H9 (cell line): ENCODE measurements at regions not wholly inside any gene's neighbourhood (a gene's known extent, or its start where the extent isn't known, plus 50 kb on each side); places are given as distances from the start of the nearest gene placed in this dataset.

Experiments used
- DNase-seq: peaks from one replicate; pipeline ENCODE4 v3.0.0-alpha.2; 2017
- H2AFZ ChIP-seq: one replicate; pipeline ENCODE4 v1.6.1; 2013; ENCODE audit warnings: mild to moderate bottlenecking, low read length, control low read depth, moderate library complexity
- H2AK5ac ChIP-seq: 2 replicates; pipeline ENCODE4 v1.6.1; 2013; ENCODE audit warnings: low read length, control low read depth, mixed read lengths; ENCODE audit not compliant: insufficient read length
- H2BK120ac ChIP-seq: one replicate; pipeline ENCODE4 v1.6.1; 2013; ENCODE audit warnings: low read depth, mild to moderate bottlenecking, low read length, control low read depth, inconsistent platforms; ENCODE audit not compliant: poor library complexity, severe bottlenecking
- H2BK12ac ChIP-seq: 2 replicates; pipeline ENCODE4 v1.6.1; 2013; ENCODE audit warnings: low read length, control low read depth, mixed read lengths, low read depth; ENCODE audit not compliant: insufficient read length
- H2BK15ac ChIP-seq: 2 replicates; pipeline ENCODE4 v1.6.1; 2013; ENCODE audit warnings: low read depth, low read length, control low read depth
- H2BK20ac ChIP-seq: one replicate; pipeline ENCODE4 v1.6.1; 2013; ENCODE audit warnings: low read depth, mild to moderate bottlenecking, low read length, control low read depth, inconsistent platforms; ENCODE audit not compliant: poor library complexity, severe bottlenecking
- H2BK5ac ChIP-seq: 2 replicates; pipeline ENCODE4 v1.6.1; 2013; ENCODE audit warnings: low read length, control low read depth, mixed read lengths; ENCODE audit not compliant: insufficient read length
- H3K14ac ChIP-seq: 2 replicates; pipeline ENCODE4 v1.6.1; 2013; ENCODE audit warnings: low read length, control low read depth; ENCODE audit not compliant: insufficient read depth
- H3K18ac ChIP-seq: 2 replicates; pipeline ENCODE4 v1.6.1; 2013; ENCODE audit warnings: low read depth, mild to moderate bottlenecking, mixed read lengths, low read length, control low read depth; ENCODE audit not compliant: insufficient read length
- H3K23ac ChIP-seq: 2 replicates; pipeline ENCODE4 v1.6.1; 2013; ENCODE audit warnings: low read length, control low read depth, mixed read lengths, low read depth; ENCODE audit not compliant: insufficient read length
- H3K23me2 ChIP-seq: 2 replicates; pipeline ENCODE4 v1.6.1; 2013; ENCODE audit warnings: low read depth, mild to moderate bottlenecking, mixed read lengths, low read length, control low read depth; ENCODE audit not compliant: insufficient read length, poor library complexity, severe bottlenecking
- H3K27ac ChIP-seq: 2 replicates; pipeline ENCODE4 v1.5.1; 2013; ENCODE audit warnings: low read length, control low read depth, mixed read lengths, low read depth; ENCODE audit not compliant: insufficient read length
- H3K27me3 ChIP-seq: 2 replicates; pipeline ENCODE4 v1.6.1; 2013; ENCODE audit warnings: low read length, control low read depth, inconsistent platforms; ENCODE audit not compliant: insufficient read depth
- H3K4ac ChIP-seq: 2 replicates; pipeline ENCODE4 v1.6.1; 2013; ENCODE audit warnings: low read depth, mild to moderate bottlenecking, control low read depth, inconsistent platforms, low read length, moderate library complexity
- H3K4me1 ChIP-seq: 2 replicates; pipeline ENCODE4 v1.6.1; 2013; ENCODE audit warnings: low read length, control low read depth, inconsistent platforms; ENCODE audit not compliant: insufficient read depth
- H3K4me2 ChIP-seq: 2 replicates; pipeline ENCODE4 v1.6.1; 2013; ENCODE audit warnings: low read length, control low read depth, mixed read lengths; ENCODE audit not compliant: insufficient read length, insufficient read depth
- H3K56ac ChIP-seq: 2 replicates; pipeline ENCODE4 v1.6.1; 2013; ENCODE audit warnings: low read depth, mild to moderate bottlenecking, mixed read lengths, low read length, control low read depth; ENCODE audit not compliant: insufficient read length
- H3K79me1 ChIP-seq: 2 replicates; pipeline ENCODE4 v1.6.1; 2013; ENCODE audit warnings: low read depth, mild to moderate bottlenecking, moderate library complexity, low read length, control low read depth, inconsistent platforms; ENCODE audit not compliant: insufficient read depth, poor library complexity, severe bottlenecking
- H3K79me2 ChIP-seq: 2 replicates; pipeline ENCODE4 v1.6.1; 2013; ENCODE audit warnings: low read length, control low read depth, inconsistent platforms; ENCODE audit not compliant: insufficient read depth
- H3K9ac ChIP-seq: 2 replicates; pipeline ENCODE4 v1.6.1; 2013; ENCODE audit warnings: low read length, control low read depth, mixed read lengths; ENCODE audit not compliant: insufficient read length; ENCODE audit errors: extremely low read depth
- H3K9me3 ChIP-seq: one replicate; pipeline ENCODE4 v1.6.1; 2013; ENCODE audit warnings: low read depth, low read length, inconsistent platforms; ENCODE audit not compliant: control insufficient read depth
- H3T11ph ChIP-seq: one replicate; pipeline ENCODE4 v1.6.1; 2013; ENCODE audit warnings: mild to moderate bottlenecking, low read length, control low read depth, inconsistent platforms
- H4K20me1 ChIP-seq: one replicate; pipeline ENCODE4 v1.6.1; 2013; ENCODE audit not compliant: control insufficient read depth, insufficient read length, insufficient read depth
- H4K5ac ChIP-seq: 2 replicates; pipeline ENCODE4 v1.6.1; 2013; ENCODE audit warnings: low read depth, mild to moderate bottlenecking, mixed read lengths, low read length, control low read depth; ENCODE audit not compliant: insufficient read length
- H4K8ac ChIP-seq: replicated peaks from 2 replicates; pipeline ENCODE4 v1.6.1; 2013; ENCODE audit warnings: low read length, control low read depth, mixed read lengths, low read depth; ENCODE audit not compliant: insufficient read length
- H4K91ac ChIP-seq: 2 replicates; pipeline ENCODE4 v1.6.1; 2013; ENCODE audit warnings: low read depth, mild to moderate bottlenecking, moderate library complexity, mixed read lengths, low read length, control low read depth; ENCODE audit not compliant: insufficient read length
- H3K27ac Mint-ChIP-seq, 3 experiments: 2 replicates in 2 of 3; 3 replicates in 1 of 3; pipeline ENCODE4 v1.8.0; 2020 to 2021; ENCODE audit warnings: mixed read lengths in 3 of 3, mild to moderate bottlenecking in 1 of 3, moderate library complexity in 1 of 3
- H3K27me3 Mint-ChIP-seq: 2 replicates; pipeline ENCODE4 v1.8.0; 2021; ENCODE audit warnings: low read depth, mild to moderate bottlenecking, moderate library complexity, mixed read lengths
- H3K36me3 Mint-ChIP-seq, 3 experiments: 2 replicates in 2 of 3; 3 replicates in 1 of 3; pipeline ENCODE4 v1.8.0; 2020 to 2021; ENCODE audit warnings: low read depth in 3 of 3, mixed read lengths in 3 of 3; ENCODE audit not compliant: insufficient read depth in 1 of 3
- H3K4me1 Mint-ChIP-seq, 2 experiments: 2 replicates each; pipeline ENCODE4 v1.8.0; 2020; ENCODE audit warnings: mixed read lengths in 2 of 2
- H3K4me3 Mint-ChIP-seq, 2 experiments: 2 replicates in 1 of 2; 3 replicates in 1 of 2; pipeline ENCODE4 v1.8.0; 2020 to 2021; ENCODE audit warnings: mild to moderate bottlenecking in 2 of 2, mixed read lengths in 2 of 2, moderate library complexity in 1 of 2
- H3K9me3 Mint-ChIP-seq, 2 experiments: 2 replicates in 1 of 2; 3 replicates in 1 of 2; pipeline ENCODE4 v1.8.0; 2020; ENCODE audit warnings: mild to moderate bottlenecking in 2 of 2, mixed read lengths in 2 of 2, moderate library complexity in 1 of 2
- CTCF ChIP-seq: fragments of 200-600 bp; sonication (generic); conservative IDR thresholded peaks from 3 replicates; pipeline ENCODE4 v1.8.0; 2021; ENCODE audit warnings: antibody characterized with exemption, mild to moderate bottlenecking
- WGBS: extraction: QIAGEN DNeasy Blood & Tissue Kit; methylation state at CpG from one replicate; pipeline ENCODE4 v1.1.7; 2013; ENCODE audit warnings: missing lambda C conversion rate, low lambda C conversion rate, mixed read lengths; ENCODE audit not compliant: insufficient read length; ENCODE audit errors: extremely low coverage; 5-methylcytosine and 5-hydroxymethylcytosine counted together

- no peak overlapping the region for H3K9ac ChIP-seq
- no peak overlapping the region for H2BK15ac ChIP-seq
- Mint-ChIP-seq H3K4me1 (peaks cover 73 to 74% of the 10 kb centered on the region in 2 experiments), H3K4me3 (no peak overlapping the region), H3K36me3 (peaks cover 2 to 9% (median 3%) of the 10 kb centered on the region in 3 experiments; a peak in 3 of 7 replicates), H3K9me3 (peaks cover 3 to 14% of the 10 kb centered on the region in 2 experiments; a peak in 4 of 5 replicates), H3K27me3 (peaks cover 2% of the 10 kb centered on the region; the same call in 1 of the 2 replicates), H3K27ac (no peak overlapping the region; a peak in 1 of 7 replicates)
- no peak overlapping the region for H2BK120ac ChIP-seq
- H4K91ac ChIP-seq = no peak overlapping the region
- peaks cover 7% of the 10 kb centered on the region; the same call in 1 of the 2 replicates for H3K4me1 ChIP-seq
- no peak overlapping the region for H3K4ac ChIP-seq
- TF ChIP-seq CTCF = no peak
- no peak overlapping the region for H2AK5ac ChIP-seq
- H3K18ac ChIP-seq = no peak overlapping the region
- no peak overlapping the region for H3K23ac ChIP-seq
- H3K79me1 ChIP-seq = no peaks in the 10 kb centered on the region
- H3K23me2 ChIP-seq = no peaks in the 10 kb centered on the region
- H3K14ac ChIP-seq = no peak overlapping the region
- H3K4me2 ChIP-seq = no peak overlapping the region
- no peak overlapping the region for H2BK12ac ChIP-seq
- H3K27ac ChIP-seq = no peak overlapping the region
- no peak overlapping the region for H2BK5ac ChIP-seq
- no peaks in the 10 kb centered on the region for H3K27me3 ChIP-seq
- no peak overlapping the region for H4K5ac ChIP-seq
- no peaks in the 10 kb centered on the region for H4K20me1 ChIP-seq
- no peaks in the 10 kb centered on the region for H3K79me2 ChIP-seq
- H3K9me3 ChIP-seq = no peaks in the 10 kb centered on the region
- H4K8ac ChIP-seq = no peak overlapping the region
- no peak overlapping the region for H3K56ac ChIP-seq
- WGBS = no CpG with 5 or more reads among the region's 7 CpGs
- no peak overlapping the region for H3T11ph ChIP-seq
- H2AFZ ChIP-seq = no peak overlapping the region
- DNase-seq = no peak
- H2BK20ac ChIP-seq = no peak overlapping the region
Measured at GRCh38 chr15:31155151-31155550, 53.6 kb upstream of the TRPM1 start.
